TTC549 (cell line): ENCODE measurements at regions not wholly inside any gene's neighbourhood (a gene's known extent, or its start where the extent isn't known, plus 50 kb on each side); places are given as distances from the start of the nearest gene placed in this dataset.

Experiments
- FAIRE-seq: peaks from 2 replicates; lab custom pipeline; 2012; peaks lifted over from hg19 to GRCh38; lab: Jason Lieb, UNC

DNA sequence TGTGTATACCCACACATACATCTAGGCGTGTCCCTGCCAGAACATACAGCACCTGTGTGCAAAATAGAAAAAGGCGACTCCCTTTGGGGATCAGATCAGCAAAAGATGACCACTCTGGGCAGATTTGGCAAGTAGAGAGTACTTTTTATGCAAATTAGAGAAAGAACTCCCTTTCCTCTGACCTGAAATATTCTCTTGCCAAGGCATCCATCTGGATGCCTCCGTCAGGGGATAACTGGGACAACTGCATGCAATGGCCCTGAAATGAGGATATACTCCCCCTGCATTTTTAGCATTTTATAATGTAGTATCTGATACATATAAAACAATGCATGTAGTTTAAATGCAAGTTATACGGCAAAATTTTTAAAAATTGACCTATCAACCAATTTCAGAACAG, 247.7 kb downstream of the ICOS start:
- FAIRE-seq = no peak

DNA sequence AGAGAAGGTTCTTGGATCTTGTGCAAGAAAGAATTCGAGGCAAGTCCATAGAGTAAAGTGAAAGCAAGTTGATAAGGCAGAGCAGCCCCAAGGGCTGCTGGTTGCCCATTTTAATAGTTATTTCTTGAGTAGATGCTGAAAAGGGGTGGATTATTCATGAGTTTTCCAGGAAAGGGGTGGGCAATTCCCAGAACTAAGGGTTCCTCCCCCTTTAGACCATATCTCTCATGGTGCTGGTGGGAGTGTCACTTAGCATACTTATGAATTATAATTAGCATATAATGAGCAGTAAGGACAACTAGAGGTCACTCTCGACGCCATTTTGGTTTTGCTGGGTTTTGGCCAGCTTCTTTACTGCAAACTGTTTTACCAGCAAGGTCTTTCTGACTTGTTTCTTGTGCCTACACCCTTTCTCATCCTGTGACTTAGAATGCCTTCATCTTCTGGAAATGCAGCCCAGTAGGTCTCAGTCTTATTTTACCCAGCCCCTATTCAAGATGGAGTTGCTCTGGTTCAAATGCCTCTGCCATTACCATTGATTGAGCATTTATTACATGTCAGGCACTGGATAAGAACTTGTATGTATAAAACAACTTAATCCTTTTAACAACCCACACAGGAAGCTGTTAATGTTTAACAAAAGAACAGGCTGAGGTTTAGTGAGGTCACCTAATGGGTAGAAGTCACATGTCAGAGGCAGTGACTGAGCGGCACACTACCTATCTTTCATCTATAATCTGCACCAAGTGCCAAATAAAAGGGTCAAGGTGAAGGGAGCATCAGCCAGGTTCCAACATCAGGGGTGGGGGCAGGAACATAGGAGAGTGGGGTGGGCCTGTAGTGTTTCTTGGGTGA, 250.9 kb downstream of the ICOS start:
- FAIRE-seq = no peak

DNA sequence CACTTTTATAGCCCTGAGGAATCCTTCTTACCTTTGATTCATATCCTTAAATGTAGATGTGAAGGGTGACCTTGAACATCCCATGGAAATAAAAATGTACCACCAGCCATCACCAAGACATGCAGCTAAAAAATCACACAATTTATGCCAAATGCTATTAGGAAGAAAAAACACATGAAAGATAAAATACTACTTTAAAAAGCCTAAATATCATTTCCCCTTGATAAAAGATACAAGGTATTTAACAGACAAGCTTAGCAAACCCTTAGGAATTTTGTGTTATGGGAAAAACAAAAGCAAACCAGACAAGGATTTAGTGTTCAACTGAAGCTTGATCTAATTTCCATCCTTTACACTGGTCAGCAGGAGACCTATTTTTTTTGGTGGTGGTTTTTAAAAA, 255.0 kb downstream of the ICOS start:
- FAIRE-seq = no peak

DNA sequence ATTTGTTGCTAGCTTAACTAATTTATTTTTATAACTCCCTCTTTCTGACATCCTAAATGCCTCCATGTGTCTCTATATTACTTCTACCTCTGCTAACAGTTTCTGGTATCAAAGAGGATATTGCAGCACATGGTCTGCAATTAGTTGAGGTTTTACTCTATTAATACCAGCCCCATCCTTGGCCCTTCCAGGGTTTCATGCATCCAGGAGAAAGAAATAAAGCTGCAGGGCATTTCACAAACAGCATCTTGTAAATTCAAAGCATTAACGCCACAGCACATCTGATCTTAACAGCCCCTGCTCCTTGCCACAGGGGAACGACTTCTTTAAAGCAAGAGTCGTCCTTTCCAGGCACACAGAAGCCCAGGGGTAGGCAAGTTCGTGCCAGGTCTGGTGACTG, 258.9 kb downstream of the ICOS start:
- no peak for FAIRE-seq

DNA sequence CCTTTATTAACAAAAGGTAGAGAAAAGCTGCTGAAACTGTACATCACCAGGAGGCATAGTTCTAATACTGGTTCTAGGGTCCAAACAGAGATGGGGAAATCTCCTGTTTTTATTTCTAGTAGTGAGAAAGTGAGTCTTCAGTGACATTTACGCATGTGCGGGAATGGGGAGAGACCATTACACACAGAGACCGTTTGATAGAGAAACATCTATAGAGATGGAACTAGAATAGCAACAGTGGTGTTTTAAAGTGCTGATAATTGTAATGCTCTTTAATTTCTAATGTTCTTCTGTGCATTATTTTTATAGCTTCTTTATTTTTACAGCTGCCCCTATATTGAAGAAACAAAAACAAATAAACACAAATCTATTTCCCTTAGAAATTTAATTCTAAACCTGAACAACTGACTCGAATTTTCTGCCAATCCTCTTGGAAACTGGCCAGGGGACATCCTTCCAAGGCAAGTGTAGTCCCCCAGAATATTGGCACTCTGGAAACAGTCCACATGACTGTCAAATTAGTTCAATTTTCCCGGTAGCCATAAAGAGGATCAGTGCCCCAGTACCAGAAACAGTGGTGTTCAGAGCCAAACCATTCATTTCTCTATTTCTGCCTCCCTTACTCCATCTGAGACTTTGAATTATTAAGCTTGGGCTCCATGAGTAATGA, 260.9 kb downstream of the ICOS start:
- FAIRE-seq = no peak

DNA sequence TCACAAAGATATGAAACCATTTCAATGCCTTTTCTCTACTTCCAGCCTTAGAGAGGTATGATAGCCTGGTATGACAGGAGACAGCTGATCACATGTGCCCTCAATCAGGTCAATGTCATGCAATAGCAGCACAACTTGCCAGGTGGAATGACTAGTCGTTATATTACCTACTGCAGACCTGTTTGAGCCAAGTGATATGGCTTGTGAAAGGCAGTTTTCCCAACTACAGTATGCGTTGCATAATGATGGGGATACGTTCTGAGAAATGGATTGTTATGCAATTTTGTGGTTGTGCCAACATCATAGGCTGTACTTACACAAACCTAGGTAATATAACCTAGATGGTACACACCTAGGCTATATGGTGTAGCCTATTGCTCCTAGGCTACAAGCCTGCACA, 262.8 kb downstream of the ICOS start:
- FAIRE-seq = no peak

DNA sequence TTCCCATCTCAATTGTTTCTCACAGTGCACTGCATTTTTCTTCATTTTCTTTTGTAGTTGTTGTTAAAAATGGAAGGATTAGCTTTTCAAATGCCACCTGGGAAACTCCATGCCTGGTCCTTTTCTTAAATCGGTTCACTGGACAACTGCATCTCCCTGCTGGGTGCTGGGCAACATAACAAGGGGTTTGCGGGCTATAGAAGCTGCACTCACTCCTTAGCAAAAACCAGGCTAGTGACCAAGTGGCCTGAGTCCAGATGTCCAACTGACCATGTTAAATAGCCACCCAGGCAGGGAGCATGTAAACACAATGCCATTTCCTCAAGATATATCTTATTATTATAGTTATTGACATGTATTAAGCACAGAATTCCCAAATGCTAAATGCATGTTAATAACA, 264.9 kb downstream of the ICOS start:
- FAIRE-seq = no peak

GRCh38 chr2:204202253-204202652, 265.7 kb downstream of the ICOS start:
- FAIRE-seq = no peak

GRCh38 chr2:204203704-204204103, 267.1 kb downstream of the ICOS start:
- no peak for FAIRE-seq

DNA sequence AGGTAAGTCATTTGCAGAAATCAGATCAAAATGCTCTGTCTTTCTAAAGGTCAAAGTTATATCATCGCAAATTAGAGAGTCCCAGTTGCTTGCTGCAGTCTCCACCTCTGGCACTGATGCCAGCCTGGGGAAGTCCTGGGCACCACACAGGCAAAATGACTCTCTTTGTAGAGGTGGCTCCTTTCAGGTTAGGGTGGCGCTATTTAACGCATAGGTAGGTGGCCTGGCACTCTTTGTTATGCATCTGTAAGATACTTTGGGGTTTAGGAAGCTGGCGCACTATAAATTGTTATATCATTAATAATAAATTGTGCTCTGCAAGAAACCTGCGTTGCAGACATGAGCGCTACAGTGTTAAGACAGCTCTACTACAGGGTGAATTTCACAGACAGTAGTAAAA, 268.5 kb downstream of the ICOS start:
- FAIRE-seq = no peak

GRCh38 chr2:204205538-204205937, 269.0 kb downstream of the ICOS start:
- no peak for FAIRE-seq

- no peak for FAIRE-seq
Measured at GRCh38 chr2:204207866-204208265, 271.3 kb downstream of the ICOS start.

GRCh38 chr2:204213588-204213987, 277.0 kb downstream of the ICOS start:
- FAIRE-seq = no peak

DNA sequence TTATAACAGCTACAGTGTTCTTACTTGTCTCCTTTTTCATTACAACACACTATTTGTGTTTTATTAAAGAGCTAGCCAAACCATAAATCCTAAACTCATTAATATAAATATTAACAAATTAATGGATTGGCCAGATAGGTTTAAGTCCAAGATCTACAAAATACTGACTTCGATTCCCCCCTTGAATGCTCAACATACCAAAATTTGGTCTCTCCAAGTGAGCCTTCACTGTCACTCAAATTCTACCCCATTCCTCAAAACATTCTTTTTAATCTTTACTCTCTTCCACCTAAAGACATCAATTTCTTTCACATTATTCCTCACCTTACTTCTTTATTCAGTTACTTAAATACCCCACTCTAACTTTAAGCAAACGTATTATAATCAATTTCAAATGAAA, 281.5 kb downstream of the ICOS start:
- no peak for FAIRE-seq

GRCh38 chr2:204219196-204219595, 282.6 kb downstream of the ICOS start:
- no peak for FAIRE-seq

GRCh38 chr2:204220896-204221295, 284.3 kb downstream of the ICOS start:
- no peak for FAIRE-seq

GRCh38 chr2:204223046-204223445, 286.5 kb downstream of the ICOS start:
- no peak for FAIRE-seq

GRCh38 chr2:204223544-204223943, 287.0 kb downstream of the ICOS start:
- FAIRE-seq = no peak

DNA sequence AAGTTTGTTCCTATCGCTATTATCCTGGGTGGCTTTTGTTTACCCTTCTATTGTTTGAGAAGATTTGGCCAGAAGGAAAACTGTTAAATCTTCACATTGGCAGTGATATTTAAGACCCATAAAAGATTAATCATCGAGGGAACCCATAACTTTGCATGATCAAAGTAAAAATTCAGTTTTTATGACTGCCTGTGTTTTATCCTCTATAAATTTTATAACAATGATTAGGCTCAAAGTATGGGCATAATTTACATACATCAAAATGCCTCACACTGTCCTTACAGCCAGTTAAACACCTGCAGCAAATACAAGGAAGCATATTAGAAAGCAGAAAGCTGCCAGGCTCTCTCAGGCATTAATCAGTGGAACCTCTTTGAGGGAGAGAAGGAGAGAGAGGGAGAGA, 289.1 kb downstream of the ICOS start:
- no peak for FAIRE-seq

- FAIRE-seq = no peak
Measured at GRCh38 chr2:204226305-204226880, 289.8 kb downstream of the ICOS start.

DNA sequence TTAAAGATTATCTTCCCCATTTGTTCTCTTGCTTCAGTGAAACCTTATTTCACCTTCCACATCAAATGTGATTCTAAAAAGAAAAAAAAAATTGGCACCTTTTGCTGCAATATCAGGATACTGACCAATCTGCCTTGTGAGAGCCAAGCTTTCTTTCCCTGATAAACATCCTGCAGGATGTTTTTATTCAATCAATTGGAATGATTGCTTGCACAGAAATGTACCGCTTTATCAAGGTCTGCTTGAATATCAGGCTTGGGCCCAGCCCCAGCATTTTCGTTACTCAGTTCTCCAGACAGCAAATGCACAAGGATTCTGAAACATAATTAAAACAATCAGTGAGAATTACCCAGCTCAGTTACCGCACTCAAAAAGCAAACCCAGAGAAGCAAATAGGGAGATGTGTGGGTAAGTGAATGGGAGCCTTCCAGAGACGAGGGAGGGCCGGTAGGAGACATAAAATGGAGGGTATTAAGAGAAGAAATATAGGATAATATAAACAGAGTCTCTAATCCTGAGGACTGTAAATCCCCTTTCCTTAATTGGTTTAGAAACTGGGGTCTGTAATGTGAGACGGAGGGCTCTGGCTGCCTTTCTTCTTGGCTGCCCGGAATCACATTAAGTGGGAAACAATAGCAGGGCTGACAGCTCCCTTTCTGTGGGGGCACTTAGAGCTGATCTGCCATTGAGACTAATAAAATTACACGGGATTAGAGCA, 291.8 kb downstream of the ICOS start:
- no peak for FAIRE-seq

DNA sequence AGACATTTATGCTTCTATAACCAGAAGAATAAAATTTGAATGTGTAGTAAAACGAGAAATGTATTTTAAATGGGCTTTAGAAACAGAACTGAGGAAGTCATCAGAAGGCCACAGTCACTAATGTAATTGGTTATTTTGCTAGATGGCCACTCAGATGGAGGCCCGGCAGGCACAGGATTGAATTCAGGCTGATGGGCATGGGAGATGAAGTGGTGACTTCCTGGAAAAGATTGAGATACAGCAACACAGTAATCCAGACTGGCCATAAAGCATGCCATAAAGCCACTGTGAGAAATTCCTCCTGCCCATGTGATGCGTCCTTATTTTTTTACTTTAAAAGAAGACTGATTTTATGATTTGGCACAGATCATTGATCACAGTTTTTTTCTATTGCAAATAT, 297.7 kb downstream of the ICOS start:
- FAIRE-seq = no peak

- FAIRE-seq = no peak
Measured at GRCh38 chr2:204234879-204235278, 298.3 kb downstream of the ICOS start.
